C4-2B (cell line): ENCODE measurements at regions not wholly inside any gene's neighbourhood (a gene's known extent, or its start where the extent isn't known, plus 50 kb on each side); places are given as distances from the start of the nearest gene placed in this dataset.

ENCODE experiments used
- H3K27ac ChIP-seq: fragments of 450-650 bp; 2 replicates; pipeline ENCODE4 v1.5.1; 2017
- CTCF ChIP-seq: fragments of 450-650 bp; conservative IDR thresholded peaks from 2 replicates; pipeline ENCODE4 v1.5.1; 2017; ENCODE audit warnings: mild to moderate bottlenecking
- ZFX ChIP-seq: fragments of 450-650 bp; IDR thresholded peaks from 2 replicates; pipeline ENCODE4 v1.6.1; 2017

GRCh38 chr12:113586461-113586860, 114.8 kb upstream of the LHX5 start:
- no peak overlapping the region for H3K27ac ChIP-seq
- no peak for TF ChIP-seq ZFX
- no peak for TF ChIP-seq CTCF

- no peak for TF ChIP-seq CTCF
- no peak for TF ChIP-seq ZFX
- H3K27ac ChIP-seq, result no peak overlapping the region
Observed at GRCh38 chr12:113582521-113583218, 111.0 kb upstream of the LHX5 start.

GRCh38 chr12:113581342-113581741, 109.7 kb upstream of the LHX5 start:
- no peak for TF ChIP-seq ZFX
- TF ChIP-seq CTCF, result no peak
- no peak overlapping the region for H3K27ac ChIP-seq

GRCh38 chr12:113580437-113580836, 108.8 kb upstream of the LHX5 start:
- no peak overlapping the region for H3K27ac ChIP-seq
- TF ChIP-seq ZFX, result no peak
- no peak for TF ChIP-seq CTCF

GRCh38 chr12:113577464-113578129, 105.9 kb upstream of the LHX5 start:
- TF ChIP-seq CTCF (no peak), ZFX (no peak)
- H3K27ac ChIP-seq, result no peak overlapping the region

GRCh38 chr12:113575386-113575785, 103.7 kb upstream of the LHX5 start:
- no peak overlapping the region for H3K27ac ChIP-seq
- no peak for TF ChIP-seq ZFX
- no peak for TF ChIP-seq CTCF

GRCh38 chr12:113573148-113573547, 101.5 kb upstream of the LHX5 start:
- TF ChIP-seq ZFX, result no peak
- TF ChIP-seq CTCF, result no peak
- no peak overlapping the region for H3K27ac ChIP-seq
